IPS DF 6.9 (cell line): ENCODE measurements at regions not wholly inside any gene's neighbourhood (a gene's known extent, or its start where the extent isn't known, plus 50 kb on each side); places are given as distances from the start of the nearest gene placed in this dataset.
"Not testable (repeated sequence)": the region's sequence is repeated elsewhere in the genome, so short reads cannot be mapped to it uniquely, and the experiment has no call there.

Experiments
- DNase-seq: peaks from one replicate; pipeline ENCODE4 v3.0.0-alpha.2; 2013; ENCODE audit warnings: low read depth, low spot score
- H3K27ac ChIP-seq: one replicate; pipeline ENCODE4 v1.5.1; 2013; ENCODE audit warnings: low read length, control low read depth
- H3K27me3 ChIP-seq: 2 replicates; pipeline ENCODE4 v1.6.1; 2013; ENCODE audit warnings: mild to moderate bottlenecking, low read length; ENCODE audit not compliant: control insufficient read depth, insufficient read depth
- H3K36me3 ChIP-seq: 2 replicates; pipeline ENCODE4 v1.6.1; 2013; ENCODE audit warnings: low read length; ENCODE audit not compliant: control insufficient read depth, insufficient read depth
- H3K4me1 ChIP-seq: 2 replicates; pipeline ENCODE4 v1.6.1; 2013; ENCODE audit warnings: low read length; ENCODE audit not compliant: control insufficient read depth, insufficient read depth
- H3K4me3 ChIP-seq: 2 replicates; pipeline ENCODE4 v1.5.1; 2013; ENCODE audit warnings: mild to moderate bottlenecking, low read length
- H3K9me3 ChIP-seq: 2 replicates; pipeline ENCODE4 v1.6.1; 2013; ENCODE audit warnings: low read length, inconsistent platforms; ENCODE audit not compliant: control insufficient read depth, insufficient read depth
- WGBS: extraction: QIAGEN DNeasy Blood & Tissue Kit; methylation state at CpG from one replicate; pipeline ENCODE4 v1.1.7; 2013; ENCODE audit warnings: mixed read lengths, missing lambda C conversion rate; ENCODE audit not compliant: insufficient read length, insufficient coverage; 5-methylcytosine and 5-hydroxymethylcytosine counted together

DNA sequence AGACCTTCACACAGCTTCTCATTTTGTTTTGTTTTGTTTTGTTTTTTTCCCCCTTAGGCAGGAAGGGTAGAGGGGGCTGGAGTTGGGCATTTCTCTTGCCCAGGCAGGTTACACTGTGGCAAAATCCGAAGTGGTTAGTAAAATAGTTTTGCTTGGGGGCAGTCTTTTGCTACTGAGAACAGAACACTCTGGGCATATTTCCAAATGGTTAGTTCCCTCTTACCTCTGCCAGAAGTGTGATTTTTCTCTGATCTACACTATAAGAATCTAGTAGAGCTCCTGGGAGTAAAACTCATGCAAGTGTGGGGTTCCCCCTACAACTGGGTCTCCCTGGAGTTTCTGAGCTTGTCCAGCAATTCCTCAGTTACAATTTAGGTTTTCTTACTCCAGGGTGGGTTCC, 61.7 kb downstream of the NPS start:
- H3K4me1 ChIP-seq = no peaks in the 10 kb centered on the region
- H3K36me3 ChIP-seq = no peaks in the 10 kb centered on the region
- no peak overlapping the region for H3K4me3 ChIP-seq
- no peaks in the 10 kb centered on the region for H3K27me3 ChIP-seq
- H3K27ac ChIP-seq = no peak overlapping the region
- DNase-seq = no peak
- H3K9me3 ChIP-seq = no peaks in the 10 kb centered on the region; the same call in 1 of the 2 replicates
- WGBS = no CpG with 5 or more reads among the region's 1 CpG

DNA sequence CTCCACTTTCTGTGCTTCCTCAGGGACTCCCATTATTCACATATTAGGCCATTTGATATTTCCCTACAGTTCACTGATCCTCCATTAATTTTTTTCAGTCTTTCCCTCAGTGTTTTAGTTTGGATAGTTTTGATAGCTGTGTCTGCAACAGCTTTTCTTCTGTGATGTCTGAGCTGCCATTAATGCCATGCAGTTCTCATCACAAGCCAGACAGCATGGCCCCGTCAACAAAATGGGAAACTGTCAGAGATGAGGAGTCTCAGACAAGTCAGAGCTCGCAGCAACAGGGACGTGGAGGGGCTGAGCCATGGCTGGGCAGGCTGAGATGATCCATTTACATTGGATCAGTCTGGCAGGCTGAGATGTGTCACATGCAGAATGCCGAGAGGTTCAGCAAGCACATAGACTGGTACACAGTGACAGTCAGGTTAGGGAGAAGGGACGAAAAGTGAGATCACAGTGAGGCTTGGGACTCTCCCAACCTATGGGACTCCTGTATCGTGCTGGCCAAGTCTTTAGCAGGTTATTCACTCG, 65.4 kb downstream of the NPS start:
- no peak for DNase-seq
- Histone ChIP-seq H3K27me3 (no peaks in the 10 kb centered on the region), H3K4me3 (no peak overlapping the region), H3K4me1 (no peaks in the 10 kb centered on the region), H3K9me3 (no peaks in the 10 kb centered on the region), H3K27ac (no peak overlapping the region), H3K36me3 (no peaks in the 10 kb centered on the region)
- WGBS = no CpG with 5 or more reads among the region's 7 CpGs

DNA sequence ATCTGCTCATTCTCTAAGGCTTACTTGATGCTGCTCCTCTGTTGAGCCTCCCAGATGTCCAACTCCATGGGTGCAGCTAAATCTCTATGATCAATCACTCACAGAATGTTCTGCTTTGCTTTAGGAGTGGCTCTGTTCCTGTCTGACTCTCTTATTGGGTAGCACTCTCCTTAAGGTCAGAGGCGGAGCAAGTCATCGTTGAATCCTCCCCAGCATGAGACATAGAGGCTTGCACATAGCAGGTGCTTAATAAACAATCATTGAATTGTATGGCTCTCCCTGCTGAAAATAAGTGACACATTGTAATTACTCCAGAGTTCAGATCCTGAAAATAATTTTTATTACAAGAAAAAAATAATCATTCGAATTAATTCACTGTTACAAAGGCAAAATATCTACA, 69.7 kb downstream of the NPS start:
- WGBS = no CpG with 5 or more reads among the region's 3 CpGs

DNA sequence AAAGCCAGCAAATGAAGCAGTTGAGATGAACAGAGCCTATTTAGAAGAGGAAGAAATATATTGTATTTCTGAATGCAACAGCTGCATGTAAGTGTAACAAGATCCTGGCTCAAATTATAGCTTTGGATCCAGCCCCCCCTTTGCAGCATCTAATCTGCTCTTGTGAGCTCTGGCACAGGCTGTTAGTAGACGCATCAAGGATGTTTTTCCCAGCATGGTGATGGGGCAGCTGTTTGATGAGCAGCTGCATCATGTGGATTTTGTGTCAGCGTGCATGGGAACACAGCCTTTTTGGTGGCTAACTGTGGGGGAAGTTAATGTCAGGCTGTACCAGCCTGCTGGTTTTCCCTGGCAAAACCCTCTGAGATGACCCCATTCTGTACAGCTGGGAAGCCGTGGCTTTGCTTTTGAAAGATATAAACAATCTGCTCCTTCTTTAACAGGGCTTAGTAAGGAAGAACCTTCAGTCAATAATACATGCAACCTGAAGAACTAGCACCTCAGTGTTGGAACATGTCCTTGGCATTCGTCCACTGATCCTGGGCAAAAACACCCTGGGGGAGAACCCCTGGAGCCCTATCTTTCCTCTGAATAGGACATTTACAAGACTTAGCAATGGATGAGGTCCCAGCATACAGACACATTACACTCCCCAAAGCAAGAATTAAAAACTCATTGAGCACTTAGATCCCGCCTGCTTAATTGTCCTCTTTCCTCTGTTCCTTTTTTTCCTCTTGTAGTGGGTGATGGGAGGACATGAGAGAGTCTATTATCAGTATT, 70.6 kb downstream of the NPS start:
- Histone ChIP-seq H3K4me1 (no peaks in the 10 kb centered on the region), H3K27ac (no peak overlapping the region), H3K4me3 (no peak overlapping the region), H3K27me3 (no peaks in the 10 kb centered on the region), H3K36me3 (no peaks in the 10 kb centered on the region), H3K9me3 (no peaks in the 10 kb centered on the region)
- WGBS = no CpG with 5 or more reads among the region's 5 CpGs
- DNase-seq = no peak

More for the DNA sequence above, 69.7 kb downstream of the NPS start:
- H3K4me3 ChIP-seq = no peak overlapping the region
- no peak for DNase-seq
- no peak overlapping the region for H3K27ac ChIP-seq
- H3K36me3 ChIP-seq = no peaks in the 10 kb centered on the region
- H3K27me3 ChIP-seq = no peaks in the 10 kb centered on the region
- no peaks in the 10 kb centered on the region for H3K4me1 ChIP-seq
- no peaks in the 10 kb centered on the region for H3K9me3 ChIP-seq

DNA sequence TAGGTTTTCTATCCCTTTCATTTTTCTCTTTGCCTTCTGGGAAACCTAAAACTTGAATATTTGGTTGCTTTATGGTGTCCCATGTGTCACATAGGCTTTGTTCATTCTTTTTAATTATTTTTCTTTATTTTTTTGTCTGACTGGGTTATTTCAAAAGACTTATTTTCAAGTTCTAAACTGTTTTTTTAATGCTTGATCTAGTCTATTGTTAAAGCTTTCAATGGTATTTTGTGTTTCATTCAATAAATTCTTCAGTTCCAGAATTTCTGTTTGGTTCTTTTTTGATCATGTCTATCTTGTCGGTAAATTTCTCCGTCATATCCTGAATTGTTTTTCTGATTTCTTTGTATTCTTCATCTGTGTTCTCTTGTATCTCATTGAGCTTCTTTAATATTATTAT, 86.8 kb downstream of the NPS start:
- Histone ChIP-seq H3K27ac (no peak overlapping the region), H3K4me3 (no peak overlapping the region), H3K27me3 (no peaks in the 10 kb centered on the region), H3K36me3 (no peaks in the 10 kb centered on the region), H3K4me1 (no peaks in the 10 kb centered on the region), H3K9me3 (no peaks in the 10 kb centered on the region)
- no peak for DNase-seq
- no CpG with 5 or more reads among the region's 2 CpGs for WGBS

DNA sequence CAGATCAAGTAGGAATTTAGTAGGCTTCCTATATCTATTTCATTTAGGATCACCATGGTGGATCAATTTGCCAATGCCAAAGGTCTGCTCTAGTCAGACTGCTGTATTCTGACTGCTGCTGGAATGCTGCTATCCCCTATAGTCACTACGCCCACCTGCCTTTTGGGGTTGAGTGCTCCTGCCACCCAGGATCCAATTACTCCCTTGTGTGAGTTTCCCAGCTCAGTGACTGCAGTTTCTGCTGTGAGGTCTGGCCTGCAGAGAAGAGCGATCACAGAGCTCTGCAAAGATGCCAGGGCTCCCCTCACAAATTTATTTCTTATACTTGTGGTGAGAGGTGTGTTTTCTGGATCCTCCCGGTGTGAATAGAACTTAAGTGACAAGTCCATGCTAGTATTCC, 88.1 kb upstream of the FOXI2 start:
- no CpG with 5 or more reads among the region's 3 CpGs for WGBS
- DNase-seq = no peak

DNA sequence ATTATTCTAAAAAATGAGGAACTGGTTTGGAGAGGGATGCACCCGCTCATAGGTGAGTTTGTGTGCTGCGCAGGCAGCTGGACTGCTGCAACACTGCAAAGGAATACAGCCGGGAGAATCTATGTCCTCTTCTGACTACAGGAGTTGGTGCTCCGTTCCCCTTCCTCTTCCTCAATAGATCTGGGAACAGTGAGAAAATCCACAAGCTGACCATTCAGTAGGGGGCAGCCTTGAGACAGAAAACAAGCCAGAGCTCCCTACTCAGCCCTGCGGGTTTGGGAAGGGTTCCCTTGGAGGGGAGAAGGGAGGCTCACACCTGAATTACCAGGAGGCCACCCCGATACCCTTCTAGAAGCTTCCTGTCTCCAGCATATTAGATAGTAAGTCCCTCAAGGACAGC, 87.3 kb upstream of the FOXI2 start:
- H3K9me3 ChIP-seq = no peaks in the 10 kb centered on the region
- H3K27ac ChIP-seq = no peak overlapping the region
- no peaks in the 10 kb centered on the region for H3K4me1 ChIP-seq
- no peaks in the 10 kb centered on the region for H3K27me3 ChIP-seq
- WGBS = no CpG with 5 or more reads among the region's 6 CpGs
- no peak overlapping the region for H3K4me3 ChIP-seq
- peak; percentile 54 for DNase-seq
- H3K36me3 ChIP-seq = no peaks in the 10 kb centered on the region

More for the DNA sequence above, 88.1 kb upstream of the FOXI2 start:
- Histone ChIP-seq H3K27ac (no peak overlapping the region), H3K4me3 (no peak overlapping the region), H3K27me3 (no peaks in the 10 kb centered on the region), H3K36me3 (no peaks in the 10 kb centered on the region), H3K4me1 (no peaks in the 10 kb centered on the region), H3K9me3 (no peaks in the 10 kb centered on the region)

DNA sequence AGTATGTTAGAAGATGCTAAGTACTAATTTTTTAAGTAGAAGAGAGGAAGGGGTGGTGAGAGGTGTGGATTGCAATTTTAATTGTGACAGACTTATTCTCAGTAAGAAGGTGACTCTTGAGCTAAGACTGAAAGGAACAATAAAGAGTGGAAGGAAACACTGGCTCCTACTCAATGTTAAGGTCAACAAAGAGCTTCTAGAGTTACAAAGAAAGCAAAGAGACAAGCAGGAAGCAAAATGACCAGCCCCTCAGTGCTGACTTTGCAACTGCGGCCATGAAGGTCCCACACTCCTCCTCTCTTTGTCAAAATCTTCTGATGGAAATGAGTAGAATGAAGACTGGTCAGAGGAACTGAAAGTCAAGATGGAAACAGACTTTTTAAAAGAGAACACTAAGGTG, 79.9 kb upstream of the FOXI2 start:
- H3K27me3 ChIP-seq = no peaks in the 10 kb centered on the region
- no peak overlapping the region for H3K4me3 ChIP-seq
- no peaks in the 10 kb centered on the region for H3K4me1 ChIP-seq
- WGBS = no CpG with 5 or more reads among the region's 1 CpG
- no peak for DNase-seq
- no peak overlapping the region for H3K27ac ChIP-seq
- H3K36me3 ChIP-seq = no peaks in the 10 kb centered on the region
- H3K9me3 ChIP-seq = no peaks in the 10 kb centered on the region

DNA sequence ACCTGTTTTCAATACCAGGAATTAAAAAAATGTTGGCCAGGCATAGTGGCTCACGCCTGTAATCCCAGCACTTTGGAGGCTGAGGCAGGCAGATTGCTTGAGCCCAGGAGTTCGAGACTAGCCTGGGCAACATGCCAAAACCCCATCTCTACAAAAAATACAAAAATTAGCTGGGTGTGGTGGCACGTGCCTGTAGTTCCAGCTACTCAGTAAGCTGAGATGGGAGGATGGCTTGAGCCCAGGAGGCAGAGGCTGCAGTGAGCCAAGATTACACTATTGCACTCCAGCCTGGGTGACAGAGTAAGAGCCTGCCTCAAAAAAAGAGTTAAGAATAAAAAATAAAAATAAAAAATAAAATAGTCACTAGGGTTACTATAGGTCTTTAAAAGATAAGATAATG, 60.6 kb upstream of the FOXI2 start:
- no CpG with 5 or more reads among the region's 3 CpGs for whole genome bisulfite sequencing
- not testable (repeated sequence) for H3K27ac ChIP-seq, H3K9me3 ChIP-seq, H3K4me1 ChIP-seq, H3K36me3 ChIP-seq, DNase-seq, H3K4me3 ChIP-seq, H3K27me3 ChIP-seq

DNA sequence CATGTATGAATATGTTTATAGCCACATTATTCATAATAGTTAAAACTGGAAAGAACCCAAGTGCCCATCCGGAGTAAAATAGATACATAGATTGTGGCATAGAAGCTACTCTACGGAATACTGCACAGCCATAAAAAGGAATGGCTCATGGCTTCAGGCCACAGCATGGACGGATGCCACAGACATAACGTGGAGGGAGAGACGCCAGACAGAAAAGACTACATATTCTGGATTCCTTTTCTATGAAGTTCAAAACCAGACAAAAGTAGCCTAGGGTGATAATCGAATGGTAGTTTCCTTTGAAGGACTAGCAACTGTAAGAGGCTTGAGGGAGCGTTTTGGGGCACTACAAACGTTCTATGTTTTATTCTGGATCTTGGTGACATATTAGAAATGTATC, 58.9 kb upstream of the FOXI2 start:
- Histone ChIP-seq H3K4me3 (no peak overlapping the region), H3K36me3 (no peaks in the 10 kb centered on the region), H3K9me3 (no peaks in the 10 kb centered on the region), H3K27ac (no peak overlapping the region), H3K27me3 (no peaks in the 10 kb centered on the region), H3K4me1 (no peaks in the 10 kb centered on the region)
- no CpG with 5 or more reads among the region's 8 CpGs for whole genome bisulfite sequencing
- no peak for DNase-seq
